K562 (cell line): ENCODE measurements at regions not wholly inside any gene's neighbourhood (a gene's known extent, or its start where the extent isn't known, plus 50 kb on each side); places are given as distances from the start of the nearest gene placed in this dataset.

Experiments used
- ATAC-seq: fragments of 200-7000 bp; cut with Tn5 transposase; 3 replicates; pipeline ENCODE4 v1.9.1; 2020; ENCODE audit warnings: moderate library complexity
- BruUV-seq: library from RNA; stranded (reverse); fragments of 400-500 nt; replicated peaks from 2 replicates; lab custom pipeline; 2021; lab: Mats Ljungman, UMichigan
- CTCF ChIA-PET: fragments of 300-600 bp; formaldehyde crosslinking; extraction: SDS; loops from one replicate; lab custom pipeline; 2021; ENCODE audit warnings: low intra/inter-chr PET ratio; lab: Yijun Ruan, JAX
- POLR2A ChIA-PET: fragments of 300-600, 350-650 bp; sonication (Branson Sonifier 250); formaldehyde crosslinking; extraction: SDS; loops from one replicate; lab custom pipeline; 2021; ENCODE audit warnings: antibody characterized with exemption, inconsistent platforms; lab: Yijun Ruan, JAX
- DNase-seq, 4 experiments: peaks; one replicate each; pipeline versions ENCODE4 v3.0.0 to v3.0.0-alpha.2; 2011 to 2018; ENCODE audit warnings: low spot score in 3 of 4, mixed read lengths in 3 of 4; ENCODE audit errors: extremely low read depth in 1 of 4
- FAIRE-seq: peaks from 2 replicates; lab custom pipeline; 2011; peaks lifted over from hg19 to GRCh38; lab: Jason Lieb, UNC
- H2AFZ ChIP-seq: 2 replicates; pipeline ENCODE4 v1.6.0; 2011; ENCODE audit warnings: low read depth, low read length, control low read depth, inconsistent platforms
- H3K27ac ChIP-seq: fragments of 200-600 bp; 3 replicates; pipeline ENCODE4 v1.8.0; 2011; ENCODE audit warnings: low read depth, mild to moderate bottlenecking, control low read depth, inconsistent platforms, low read length, moderate library complexity, mixed read lengths; ENCODE audit errors: extremely low read depth
- H3K27me3 ChIP-seq, 2 experiments: fragments of 300-600 bp in 1 of 2; 2 replicates in 1 of 2; 3 replicates in 1 of 2; pipeline versions ENCODE4 v1.6.0 to v1.8.0; 2011; ENCODE audit warnings: inconsistent platforms in 2 of 2, low read length in 2 of 2, mild to moderate bottlenecking in 1 of 2, mixed read lengths in 1 of 2, moderate library complexity in 1 of 2; ENCODE audit not compliant: control insufficient read depth in 2 of 2, insufficient read depth in 2 of 2
- H3K36me3 ChIP-seq: fragments of 300-600 bp; 3 replicates; pipeline ENCODE4 v1.8.0; 2011; ENCODE audit warnings: mild to moderate bottlenecking, low read length, inconsistent platforms; ENCODE audit not compliant: control insufficient read depth, insufficient read depth
- H3K4me1 ChIP-seq, 2 experiments: fragments of 200-600 bp in 1 of 2; replicated peaks in 1 of 2; 2 replicates in 1 of 2; 3 replicates in 1 of 2; pipeline versions ENCODE4 v1.5.1 to v1.8.0; 2011; ENCODE audit warnings: inconsistent platforms in 2 of 2, low read length in 2 of 2, mild to moderate bottlenecking in 1 of 2, mixed read lengths in 1 of 2, moderate library complexity in 1 of 2; ENCODE audit not compliant: control insufficient read depth in 2 of 2, insufficient read depth in 2 of 2
- H3K4me2 ChIP-seq: 2 replicates; pipeline ENCODE4 v1.6.1; 2011; ENCODE audit warnings: low read length, control low read depth, inconsistent platforms, mixed read lengths; ENCODE audit not compliant: insufficient read depth
- H3K4me3 ChIP-seq: fragments of 200-600 bp; sonication (generic), shearing (Covaris generic); 2 replicates; pipeline ENCODE4 v1.5.1; 2016; ENCODE audit warnings: control low read depth, inconsistent platforms
- H3K79me2 ChIP-seq: fragments of 200-600 bp; 3 replicates; pipeline ENCODE4 v1.8.0; 2011; ENCODE audit warnings: low read length, inconsistent platforms; ENCODE audit not compliant: control insufficient read depth, insufficient read depth
- H3K9ac ChIP-seq, 2 experiments: 2 replicates each; pipeline versions ENCODE4 v1.6.0 to v1.6.1; 2011; ENCODE audit warnings: low read depth in 2 of 2, low read length in 2 of 2, control low read depth in 1 of 2, inconsistent platforms in 1 of 2, mild to moderate bottlenecking in 1 of 2, mixed read lengths in 1 of 2; ENCODE audit not compliant: insufficient read depth in 1 of 2
- H3K9me1 ChIP-seq: one replicate; pipeline ENCODE4 v1.6.0; 2011; ENCODE audit warnings: inconsistent platforms, mild to moderate bottlenecking, low read length, moderate library complexity; ENCODE audit not compliant: control insufficient read depth, insufficient read depth
- H3K9me3 ChIP-seq: replicated peaks from 2 replicates; pipeline ENCODE4 v1.5.1; 2011; ENCODE audit warnings: low read depth, low read length, inconsistent platforms; ENCODE audit not compliant: control insufficient read depth, insufficient read depth
- H4K20me1 ChIP-seq: replicated peaks from 2 replicates; pipeline ENCODE4 v1.6.1; 2011; ENCODE audit warnings: low read length, inconsistent platforms, mixed read lengths; ENCODE audit not compliant: control insufficient read depth, insufficient read depth
- AFF1 ChIP-seq, 2 experiments: fragments of 450-650 bp; IDR thresholded peaks; 2 replicates each; pipeline ENCODE4 v1.6.1; 2018; ENCODE audit warnings: mild to moderate bottlenecking in 2 of 2, low read depth in 1 of 2; ENCODE audit not compliant: partially characterized antibody in 2 of 2
- ARID1B ChIP-seq: fragments of 450-650 bp; IDR thresholded peaks from 2 replicates; pipeline ENCODE4 v1.6.1; 2016; ENCODE audit warnings: antibody characterized with exemption, mild to moderate bottlenecking, inconsistent platforms
- EGR1 ChIP-seq: fragments of 450-650 bp; conservative IDR thresholded peaks from 2 replicates; pipeline ENCODE4 v1.6.1; 2017; ENCODE audit warnings: mild to moderate bottlenecking
- GTF2A2 ChIP-seq: IDR thresholded peaks from 2 replicates; pipeline ENCODE4 v1.6.1; 2016; ENCODE audit warnings: mild to moderate bottlenecking, missing genetic modification characterization, missing compliant biosample characterization
- MLLT1 ChIP-seq, 2 experiments: fragments of 450-650 bp; IDR thresholded peaks; 2 replicates each; pipeline ENCODE4 v1.6.1; 2016
- MTA2 ChIP-seq: fragments of 450-650 bp; IDR thresholded peaks from 2 replicates; pipeline ENCODE4 v1.6.1; 2016; ENCODE audit warnings: low read depth
- RCOR1 ChIP-seq, 2 experiments: IDR thresholded peaks; 2 replicates each; pipeline ENCODE4 v1.6.1; 2012; ENCODE audit warnings: low read depth in 2 of 2, low read length in 2 of 2, borderline replicate concordance in 1 of 2, improper control_type of control experiment in 1 of 2
- SMAD3 ChIP-seq: fragments of 450-650 bp; formaldehyde crosslinking; conservative IDR thresholded peaks from 2 replicates; pipeline ENCODE4 v1.4.0; 2020; ENCODE audit warnings: mild to moderate bottlenecking
- SUPT5H ChIP-seq: fragments of 450-650 bp; IDR thresholded peaks from 2 replicates; pipeline ENCODE4 v1.6.1; 2016
- YY1 ChIP-seq, 3 experiments: IDR thresholded peaks; 2 replicates each; pipeline ENCODE4 v1.6.1; 2011; ENCODE audit warnings: low read length in 2 of 3, mild to moderate bottlenecking in 2 of 3, moderate library complexity in 2 of 3, borderline replicate concordance in 1 of 3, control low read depth in 1 of 3, low read depth in 1 of 3; ENCODE audit not compliant: insufficient read depth in 3 of 3, insufficient replicate concordance in 2 of 3, control insufficient read depth in 1 of 3, insufficient read length in 1 of 3; ENCODE audit errors: extremely low read depth in 1 of 3
- ZNF395 ChIP-seq: fragments of 200-800 bp; sonication (Bioruptor generic); IDR thresholded peaks from 2 replicates; pipeline ENCODE4 v1.6.1; 2017; ENCODE audit warnings: missing genetic modification characterization, missing compliant biosample characterization
- WGBS: fragments of 100-300 bp; shearing (Covaris generic); methylation state at CpG from one replicate; pipeline ENCODE4 v1.1.6; 2016; ENCODE audit warnings: low coverage, mixed read lengths; ENCODE audit not compliant: insufficient coverage; ENCODE audit errors: missing lambda C conversion rate; 5-methylcytosine and 5-hydroxymethylcytosine counted together
- in situ Hi-C: fragments of 300-500 bp; cut with MboI; formaldehyde crosslinking; loops from 4 replicates; pipeline ENCODE4 v1.15.0; 2018; ENCODE audit warnings: inconsistent platforms, mixed read lengths
- intact Hi-C: fragments of 100-400 bp; cut with micrococcal nuclease; formaldehyde crosslinking; loops from 2 replicates; pipeline ENCODE4 v1.14.2; 2022

GRCh38 chr4:186840222-186840701 is 116.6 kb upstream of the FAT1 start:
- FAIRE-seq, result no peak
- intact Hi-C loops, result loop anchor here (5.0 to 10.0 kb wide), 2 partner anchors 85 to 113 kb away; no protein-coding TSS in a partner anchor
- in situ Hi-C loops, result no loop called here
- TF ChIP-seq ARID1B (peak; percentile 19; the same call in 1 of the 2 replicates), AFF1 (IDR thresholded peaks at IDR 0.05; ENCODE audit: low read depth in 1 of 2, partially characterized antibody in 2 of 2) (peak in 1 of 2 experiments; percentile 72), EGR1 (peak; percentile 60), GTF2A2 (tag) (no peak), SUPT5H (peak; percentile 35), SMAD3 (CRISPR knock-in tag) (no peak), MTA2 (peak; percentile 43; the same call in 1 of the 2 replicates), RCOR1 (IDR thresholded peaks at IDR 0.05; ENCODE audit: borderline replicate concordance in 1 of 2, low read depth in 2 of 2, low read length in 2 of 2) (no peak), MLLT1 (IDR thresholded peaks at IDR 0.05) (peak in 1 of 2 experiments; percentile 48; a peak in 1 of 4 replicates), ZNF395 (peak; percentile 63; the same call in 1 of the 2 replicates), YY1 (IDR thresholded peaks at IDR 0.05; ENCODE audit: borderline replicate concordance in 1 of 3, control insufficient read depth in 1 of 3, extremely low read depth in 1 of 3, insufficient read depth in 3 of 3, insufficient read length in 1 of 3, insufficient replicate concordance in 2 of 3, low read depth in 1 of 3, low read length in 2 of 3) (peak in 1 of 3 experiments; percentile 20)

More at GRCh38 chr4:186840222-186840701, 116.6 kb upstream of the FAT1 start:
- Histone ChIP-seq H3K4me1 (peaks cover 10 to 22% of the 10 kb centered on the region in 2 experiments), H4K20me1 (no peaks in the 10 kb centered on the region), H3K27me3 (no peaks in the 10 kb centered on the region), H2AFZ (peak overlapping the region; percentile 97), H3K4me3 (peak overlapping the region; percentile 32), H3K4me2 (peak overlapping the region; percentile 77), H3K79me2 (peaks cover 3% of the 10 kb centered on the region; the same call in 1 of the 3 replicates), H3K9ac (peak overlapping the region; percentile 69 to 75; a peak in 3 of 4 replicates), H3K27ac (peak overlapping the region; percentile 92), H3K9me1 (no peaks in the 10 kb centered on the region), H3K36me3 (no peaks in the 10 kb centered on the region; the same call in 2 of the 3 replicates), H3K9me3 (no peaks in the 10 kb centered on the region)
- ATAC-seq (peak; percentile 38), DNase-seq (peak; percentile 50 to 81 (median 58))
- CTCF ChIA-PET, result no interaction called here
- WGBS, result 23% methylated on average over 3 of the region's 7 CpGs
- no TSS peak for BruUV-seq
- POLR2A ChIA-PET, result interaction anchor here (0.7 kb wide), 1 partner anchor 1281 kb away, joined by 3 read pairs; no protein-coding TSS in a partner anchor
